Activated CD4-positive, alpha-beta T cell treated with anti-CD3 and anti-CD28 coated beads, Interleukin-2, amount 10 ng/mL, durations not matched to agents 7 days and 5 days (primary cell): ENCODE measurements at regions not wholly inside any gene's neighbourhood (a gene's known extent, or its start where the extent isn't known, plus 50 kb on each side); places are given as distances from the start of the nearest gene placed in this dataset.

Experiments
- CTCF ChIA-PET: fragments of 350-600 bp; sonication (Branson Sonifier 250); formaldehyde crosslinking; loops from one replicate; lab custom pipeline; 2021; ENCODE audit warnings: antibody characterized with exemption; lab: Charles Lee
- POLR2A ChIA-PET: fragments of 350-600 bp; sonication (Branson Sonifier 250); formaldehyde crosslinking; loops from one replicate; lab custom pipeline; 2021; ENCODE audit warnings: antibody characterized with exemption; lab: Charles Lee
- DNase-seq: peaks from one replicate; pipeline ENCODE4 v3.0.0-alpha.2; 2020
- H3K27ac Mint-ChIP-seq: one replicate; pipeline ENCODE4 v1.8.0; 2021; ENCODE audit warnings: mild to moderate bottlenecking, moderate library complexity, mixed read lengths
- H3K27me3 Mint-ChIP-seq: one replicate; pipeline ENCODE4 v1.8.0; 2021; ENCODE audit warnings: mixed read lengths
- H3K36me3 Mint-ChIP-seq: one replicate; pipeline ENCODE4 v1.8.0; 2021; ENCODE audit warnings: low read depth, mixed read lengths
- H3K4me1 Mint-ChIP-seq: one replicate; pipeline ENCODE4 v1.8.0; 2021; ENCODE audit warnings: mixed read lengths
- H3K4me3 Mint-ChIP-seq: one replicate; pipeline ENCODE4 v1.8.0; 2021; ENCODE audit warnings: mild to moderate bottlenecking, moderate library complexity, mixed read lengths
- H3K9me3 Mint-ChIP-seq: one replicate; pipeline ENCODE4 v1.8.0; 2021; ENCODE audit warnings: mixed read lengths

- no peaks in the 10 kb centered on the region for H3K9me3 Mint-ChIP-seq
- POLR2A ChIA-PET: no interaction called here
- no peaks in the 10 kb centered on the region for H3K4me1 Mint-ChIP-seq
- no peak overlapping the region for H3K4me3 Mint-ChIP-seq
- H3K36me3 Mint-ChIP-seq: no peaks in the 10 kb centered on the region
- no peak overlapping the region for H3K27ac Mint-ChIP-seq
- H3K27me3 Mint-ChIP-seq: peaks cover 32% of the 10 kb centered on the region
- CTCF ChIA-PET: interaction anchor here (0.9 kb wide), 1 partner anchor 9 kb away, joined by 3 read pairs; no protein-coding TSS in a partner anchor
- no peak for DNase-seq
Observed at GRCh38 chr12:98360401-98360800, 155.0 kb upstream of the TMPO start.

GRCh38 chr12:98369581-98369980 lies 145.8 kb upstream of the TMPO start:
- peaks cover 37% of the 10 kb centered on the region for H3K27me3 Mint-ChIP-seq
- no peaks in the 10 kb centered on the region for H3K36me3 Mint-ChIP-seq
- POLR2A ChIA-PET: no interaction called here
- peaks cover 3% of the 10 kb centered on the region for H3K9me3 Mint-ChIP-seq
- H3K4me1 Mint-ChIP-seq: peaks cover 29% of the 10 kb centered on the region
- no peak overlapping the region for H3K4me3 Mint-ChIP-seq
- H3K27ac Mint-ChIP-seq: no peak overlapping the region
- CTCF ChIA-PET: interaction anchor here (1.1 kb wide), 1 partner anchor 8 kb away, joined by 3 read pairs; no protein-coding TSS in a partner anchor
- no peak for DNase-seq

- no peak overlapping the region for H3K4me3 Mint-ChIP-seq
Observed at GRCh38 chr12:98370976-98371375, 144.4 kb upstream of the TMPO start.

DNA sequence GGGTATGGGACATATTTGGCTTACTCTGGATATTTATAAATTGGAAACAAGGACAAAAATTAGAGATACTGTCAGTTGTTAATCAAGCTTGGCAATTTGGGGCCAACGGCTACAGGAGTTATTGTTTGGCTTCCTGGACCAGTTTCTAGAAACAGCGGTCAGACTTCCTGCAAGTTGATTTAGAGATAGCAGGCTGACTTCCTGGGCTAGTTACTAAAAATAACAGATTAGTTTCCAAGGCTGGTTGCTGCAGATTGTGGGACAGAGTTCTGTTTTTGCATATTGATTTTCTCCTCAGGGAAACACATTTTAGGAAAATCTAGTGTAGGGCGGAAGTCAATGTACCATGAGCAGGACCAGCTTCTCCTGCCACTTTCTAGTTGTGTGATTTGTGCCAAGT lies 144.0 kb upstream of the TMPO start:
- ChIA-PET POLR2A (no interaction called here), CTCF (no interaction called here)
- Mint-ChIP-seq H3K27me3 (peaks cover 41% of the 10 kb centered on the region), H3K4me1 (peaks cover 29% of the 10 kb centered on the region), H3K27ac (no peak overlapping the region), H3K9me3 (peaks cover 3% of the 10 kb centered on the region), H3K36me3 (no peaks in the 10 kb centered on the region), H3K4me3 (no peak overlapping the region)
- DNase-seq: no peak

More at GRCh38 chr12:98370976-98371375, 144.4 kb upstream of the TMPO start:
- no peaks in the 10 kb centered on the region for H3K36me3 Mint-ChIP-seq
- ChIA-PET POLR2A (no interaction called here), CTCF (interaction anchor here (0.7 to 1.1 kb wide), 2 partner anchors 9 to 181 kb away, joined by 3 read pairs; no protein-coding TSS in a partner anchor)
- DNase-seq: no peak
- peaks cover 29% of the 10 kb centered on the region for H3K4me1 Mint-ChIP-seq
- no peak overlapping the region for H3K27ac Mint-ChIP-seq
- H3K27me3 Mint-ChIP-seq: peaks cover 39% of the 10 kb centered on the region
- peaks cover 3% of the 10 kb centered on the region for H3K9me3 Mint-ChIP-seq

DNA sequence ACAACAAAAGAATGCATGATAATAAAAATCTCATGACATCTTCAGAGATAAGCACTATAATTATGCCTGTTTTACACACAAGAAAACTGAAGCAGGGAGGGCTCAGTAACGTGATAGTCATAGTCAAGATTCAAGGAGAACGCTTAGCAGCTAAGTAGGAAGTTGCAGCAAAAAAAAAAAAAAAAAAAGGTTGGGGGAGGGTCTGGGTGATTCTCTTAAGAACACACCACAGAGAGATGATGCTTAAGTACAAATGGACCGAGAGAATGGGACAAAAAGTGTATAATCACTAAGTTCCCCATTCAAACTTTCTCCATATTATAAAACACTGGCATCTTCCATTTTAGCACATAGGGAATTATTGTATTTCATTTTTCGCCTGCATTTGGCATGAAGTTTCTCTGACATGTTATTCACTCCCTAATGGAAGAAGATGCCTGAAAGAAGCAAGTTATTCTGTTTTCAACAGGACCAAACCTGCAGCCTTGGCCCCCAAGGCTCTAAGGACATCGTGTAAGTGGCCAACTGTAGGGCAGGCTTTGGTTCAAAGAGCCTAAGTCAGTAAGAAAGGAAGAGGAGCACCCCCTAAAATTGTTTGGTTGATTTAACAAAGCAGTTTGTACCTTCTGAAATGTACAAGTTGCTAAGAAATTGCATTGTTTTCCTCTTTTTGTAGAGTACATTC lies 142.9 kb upstream of the TMPO start:
- Mint-ChIP-seq H3K4me3 (no peak overlapping the region), H3K27me3 (peaks cover 46% of the 10 kb centered on the region), H3K27ac (no peak overlapping the region), H3K4me1 (peaks cover 29% of the 10 kb centered on the region), H3K36me3 (no peaks in the 10 kb centered on the region), H3K9me3 (peaks cover 3% of the 10 kb centered on the region)
- DNase-seq: no peak
- ChIA-PET CTCF (interaction anchor here (0.6 kb wide), 1 partner anchor 1093 kb away, joined by 3 read pairs; no protein-coding TSS in a partner anchor), POLR2A (no interaction called here)

- Mint-ChIP-seq H3K9me3 (peaks cover 3% of the 10 kb centered on the region), H3K36me3 (no peaks in the 10 kb centered on the region), H3K4me1 (peaks cover 29% of the 10 kb centered on the region), H3K27me3 (peaks cover 47% of the 10 kb centered on the region), H3K4me3 (no peak overlapping the region), H3K27ac (no peak overlapping the region)
- ChIA-PET POLR2A (no interaction called here), CTCF (no interaction called here)
- peak; percentile 27 for DNase-seq
Observed at GRCh38 chr12:98373025-98373554, 142.3 kb upstream of the TMPO start.

GRCh38 chr12:98374007-98374406 lies 141.4 kb upstream of the TMPO start:
- H3K27ac Mint-ChIP-seq: no peak overlapping the region
- ChIA-PET POLR2A (no interaction called here), CTCF (interaction anchor here (0.7 kb wide), 1 partner anchor 496 kb away, joined by 5 read pairs; no protein-coding TSS in a partner anchor)
- H3K4me1 Mint-ChIP-seq: peaks cover 29% of the 10 kb centered on the region
- H3K4me3 Mint-ChIP-seq: no peak overlapping the region
- no peak for DNase-seq
- no peaks in the 10 kb centered on the region for H3K36me3 Mint-ChIP-seq
- peaks cover 50% of the 10 kb centered on the region for H3K27me3 Mint-ChIP-seq
- H3K9me3 Mint-ChIP-seq: peaks cover 3% of the 10 kb centered on the region

DNA sequence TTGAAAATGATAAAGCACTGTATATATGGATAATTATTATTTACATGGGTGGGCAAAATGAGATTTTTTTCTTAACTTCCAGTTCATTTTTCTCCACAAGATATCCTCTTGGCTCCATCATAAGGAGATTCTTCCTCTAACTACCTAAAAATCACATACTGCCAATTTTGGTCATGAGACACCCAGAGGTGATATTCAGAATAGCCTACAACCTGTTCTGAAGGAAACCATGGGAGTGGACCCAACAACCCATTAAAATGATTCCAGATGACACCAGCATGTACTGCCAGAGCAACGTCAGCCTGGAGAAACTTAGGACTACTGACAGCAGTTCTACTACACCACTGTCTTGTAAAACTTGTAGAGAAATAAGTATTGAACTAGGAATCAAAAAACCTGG lies 136.3 kb upstream of the TMPO start:
- POLR2A ChIA-PET: no interaction called here
- Mint-ChIP-seq H3K4me3 (no peak overlapping the region), H3K36me3 (no peaks in the 10 kb centered on the region), H3K9me3 (no peaks in the 10 kb centered on the region), H3K27me3 (peaks cover 65% of the 10 kb centered on the region), H3K4me1 (no peaks in the 10 kb centered on the region), H3K27ac (no peak overlapping the region)
- CTCF ChIA-PET: no interaction called here
- no peak for DNase-seq

DNA sequence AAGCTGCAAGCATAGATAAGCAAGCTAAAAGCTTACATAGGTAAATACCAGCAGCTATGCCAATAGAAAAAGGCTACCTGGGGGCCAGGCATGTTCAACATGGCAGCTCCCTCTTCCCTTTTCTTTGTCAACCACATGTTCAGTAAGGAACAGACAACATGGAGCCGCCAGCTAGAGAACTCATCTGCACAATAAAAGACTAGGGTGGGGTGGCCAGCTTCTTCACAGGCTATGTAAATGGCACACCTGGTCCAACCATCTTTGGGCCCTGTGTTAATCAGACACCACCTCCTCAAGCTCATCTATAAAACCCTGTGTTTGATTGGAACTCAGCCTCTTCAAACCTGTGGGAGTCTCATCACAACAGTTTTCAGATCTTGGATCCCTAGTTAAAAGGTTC lies 129.7 kb upstream of the TMPO start:
- peaks cover 28% of the 10 kb centered on the region for H3K27me3 Mint-ChIP-seq
- H3K27ac Mint-ChIP-seq: no peak overlapping the region
- no peaks in the 10 kb centered on the region for H3K4me1 Mint-ChIP-seq
- H3K4me3 Mint-ChIP-seq: no peak overlapping the region
- DNase-seq: no peak
- H3K9me3 Mint-ChIP-seq: no peaks in the 10 kb centered on the region
- POLR2A ChIA-PET: no interaction called here
- H3K36me3 Mint-ChIP-seq: no peaks in the 10 kb centered on the region
- CTCF ChIA-PET: no interaction called here

DNA sequence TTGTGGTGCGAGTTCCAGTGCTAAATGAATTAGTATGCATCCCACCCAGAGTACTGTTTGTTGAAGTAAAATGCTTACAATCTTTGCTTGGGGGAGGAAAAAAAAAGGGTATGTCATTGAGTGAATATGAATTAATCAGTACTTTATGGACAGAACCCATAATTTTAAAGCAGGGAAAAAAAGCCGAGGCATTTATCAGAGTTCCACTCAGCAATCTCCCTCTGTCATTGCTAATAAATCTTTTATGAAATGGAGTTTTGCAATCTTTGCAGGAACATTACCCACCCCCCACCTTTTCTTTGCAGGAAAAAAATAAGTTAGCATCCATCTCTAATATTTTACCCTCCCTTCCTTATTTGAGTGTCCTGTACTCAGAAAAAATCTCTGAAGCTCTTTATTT lies 127.9 kb upstream of the TMPO start:
- Mint-ChIP-seq H3K9me3 (no peaks in the 10 kb centered on the region), H3K27me3 (peaks cover 16% of the 10 kb centered on the region)
- CTCF ChIA-PET: no interaction called here

GRCh38 chr12:98388126-98388525 lies 127.3 kb upstream of the TMPO start:
- Mint-ChIP-seq H3K36me3 (no peaks in the 10 kb centered on the region), H3K4me1 (no peaks in the 10 kb centered on the region), H3K4me3 (no peak overlapping the region), H3K9me3 (no peaks in the 10 kb centered on the region), H3K27me3 (peaks cover 17% of the 10 kb centered on the region), H3K27ac (no peak overlapping the region)
- no peak for DNase-seq
- ChIA-PET CTCF (interaction anchor here (0.7 to 1.8 kb wide), 2 partner anchors 9 to 13 kb away, joined by 3 to 4 read pairs; no protein-coding TSS in a partner anchor), POLR2A (interaction anchor here (0.6 kb wide), 1 partner anchor 242 kb away, joined by 4 read pairs; no protein-coding TSS in a partner anchor)

More for the DNA sequence above, 127.9 kb upstream of the TMPO start:
- no peaks in the 10 kb centered on the region for H3K4me1 Mint-ChIP-seq
- H3K27ac Mint-ChIP-seq: no peak overlapping the region
- H3K4me3 Mint-ChIP-seq: no peak overlapping the region
- POLR2A ChIA-PET: no interaction called here
- no peaks in the 10 kb centered on the region for H3K36me3 Mint-ChIP-seq
- no peak for DNase-seq

GRCh38 chr12:98389593-98389992 lies 125.8 kb upstream of the TMPO start:
- Mint-ChIP-seq H3K36me3 (no peaks in the 10 kb centered on the region), H3K4me3 (no peak overlapping the region), H3K9me3 (no peaks in the 10 kb centered on the region), H3K27ac (no peak overlapping the region), H3K4me1 (no peaks in the 10 kb centered on the region), H3K27me3 (peaks cover 12% of the 10 kb centered on the region)
- ChIA-PET POLR2A (no interaction called here), CTCF (interaction anchor here (1.8 kb wide), 1 partner anchor 11 kb away, joined by 4 read pairs; no protein-coding TSS in a partner anchor)
- DNase-seq: no peak
